ENCODE measurements at regions not wholly inside any gene's neighbourhood (a gene's known extent, or its start where the extent isn't known, plus 50 kb on each side); places are given as distances from the start of the nearest gene placed in this dataset.

DNA sequence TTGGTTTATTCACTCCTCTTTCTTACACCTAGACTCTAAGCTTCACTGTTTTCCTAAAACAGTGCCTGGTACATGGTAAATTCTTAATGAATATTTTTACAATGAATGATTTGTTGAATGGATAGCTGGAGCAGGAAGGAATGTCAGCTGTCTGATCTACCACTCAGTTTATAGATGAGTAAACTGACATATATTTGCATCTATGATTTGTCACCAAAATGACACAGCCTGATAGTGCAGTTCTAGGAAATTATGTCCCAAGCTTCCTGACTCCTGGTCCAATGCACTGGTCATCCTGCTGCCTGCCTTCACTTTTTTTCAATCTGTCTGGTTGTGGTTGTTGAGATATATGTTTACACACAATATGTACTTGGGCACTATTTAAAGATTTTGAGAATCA, 651.7 kb upstream of the WWC1 start:
- no peak for TF ChIP-seq ZFP3 (CRISPR knock-in tag; IDR thresholded peaks at IDR 0.05)
- no peak for TF ChIP-seq ZNF70 (CRISPR knock-in tag; IDR thresholded peaks at IDR 0.05)
- TF ChIP-seq CREB5 (CRISPR knock-in tag; IDR thresholded peaks at IDR 0.05; ENCODE audit: low read depth): no peak
- no peak for TF ChIP-seq OSR1 (CRISPR knock-in tag; IDR thresholded peaks at IDR 0.05)
- no peak for TF ChIP-seq ZNF8 (CRISPR knock-in tag; IDR thresholded peaks at IDR 0.05)
- TF ChIP-seq ZC3H10 (CRISPR knock-in tag; IDR thresholded peaks at IDR 0.05): no peak
- TF ChIP-seq, protein P1, sequence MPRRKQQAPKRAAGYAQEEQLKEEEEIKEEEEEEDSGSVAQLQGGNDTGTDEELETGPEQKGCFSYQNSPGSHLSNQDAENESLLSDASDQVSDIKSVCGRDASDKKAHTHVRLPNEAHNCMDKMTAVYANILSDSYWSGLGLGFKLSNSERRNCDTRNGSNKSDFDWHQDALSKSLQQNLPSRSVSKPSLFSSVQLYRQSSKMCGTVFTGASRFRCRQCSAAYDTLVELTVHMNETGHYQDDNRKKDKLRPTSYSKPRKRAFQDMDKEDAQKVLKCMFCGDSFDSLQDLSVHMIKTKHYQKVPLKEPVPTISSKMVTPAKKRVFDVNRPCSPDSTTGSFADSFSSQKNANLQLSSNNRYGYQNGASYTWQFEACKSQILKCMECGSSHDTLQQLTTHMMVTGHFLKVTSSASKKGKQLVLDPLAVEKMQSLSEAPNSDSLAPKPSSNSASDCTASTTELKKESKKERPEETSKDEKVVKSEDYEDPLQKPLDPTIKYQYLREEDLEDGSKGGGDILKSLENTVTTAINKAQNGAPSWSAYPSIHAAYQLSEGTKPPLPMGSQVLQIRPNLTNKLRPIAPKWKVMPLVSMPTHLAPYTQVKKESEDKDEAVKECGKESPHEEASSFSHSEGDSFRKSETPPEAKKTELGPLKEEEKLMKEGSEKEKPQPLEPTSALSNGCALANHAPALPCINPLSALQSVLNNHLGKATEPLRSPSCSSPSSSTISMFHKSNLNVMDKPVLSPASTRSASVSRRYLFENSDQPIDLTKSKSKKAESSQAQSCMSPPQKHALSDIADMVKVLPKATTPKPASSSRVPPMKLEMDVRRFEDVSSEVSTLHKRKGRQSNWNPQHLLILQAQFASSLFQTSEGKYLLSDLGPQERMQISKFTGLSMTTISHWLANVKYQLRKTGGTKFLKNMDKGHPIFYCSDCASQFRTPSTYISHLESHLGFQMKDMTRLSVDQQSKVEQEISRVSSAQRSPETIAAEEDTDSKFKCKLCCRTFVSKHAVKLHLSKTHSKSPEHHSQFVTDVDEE (CRISPR knock-in tag; IDR thresholded peaks at IDR 0.05): no peak
- TF ChIP-seq GLIS3 (CRISPR knock-in tag; IDR thresholded peaks at IDR 0.05): no peak
- TF ChIP-seq ARNTL (CRISPR knock-in tag; IDR thresholded peaks at IDR 0.05; ENCODE audit: borderline replicate concordance, low read depth): no peak
- TF ChIP-seq TOX (CRISPR knock-in tag; IDR thresholded peaks at IDR 0.05; ENCODE audit: borderline replicate concordance): no peak
- TF ChIP-seq RARB (CRISPR knock-in tag; IDR thresholded peaks at IDR 0.05): no peak
- TF ChIP-seq CSRNP3 (CRISPR knock-in tag; IDR thresholded peaks at IDR 0.05): no peak
- no peak; the same call in 1 of the 3 replicates for ATAC-seq

DNA sequence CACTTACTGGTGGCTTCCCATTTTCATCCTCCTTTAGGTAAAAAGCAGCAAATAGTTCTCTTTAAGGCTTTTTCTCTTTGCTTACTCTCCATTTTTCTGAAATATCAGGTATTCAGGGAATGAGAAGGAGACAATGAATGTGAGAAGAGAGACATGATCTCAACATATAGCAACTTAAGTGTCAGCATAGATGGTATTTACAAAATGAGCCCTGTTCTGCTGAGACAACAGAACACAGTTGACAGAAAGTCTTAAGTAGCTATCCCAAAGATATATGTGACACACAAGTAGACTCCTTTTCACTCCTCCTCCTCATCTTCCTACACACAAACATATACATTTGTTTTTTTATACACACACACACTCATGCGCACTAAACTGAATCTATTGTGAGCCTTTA, 649.3 kb upstream of the WWC1 start:
- TF ChIP-seq PATZ1 (CRISPR knock-in tag; IDR thresholded peaks at IDR 0.05; ENCODE audit: borderline replicate concordance) (no peak), RARB (CRISPR knock-in tag; IDR thresholded peaks at IDR 0.05) (no peak), ZNF70 (CRISPR knock-in tag; IDR thresholded peaks at IDR 0.05) (no peak), TOX (CRISPR knock-in tag; IDR thresholded peaks at IDR 0.05; ENCODE audit: borderline replicate concordance) (no peak), SNAI2 (CRISPR knock-in tag; IDR thresholded peaks at IDR 0.05) (no peak), GLIS3 (CRISPR knock-in tag; IDR thresholded peaks at IDR 0.05) (no peak), CREB5 (CRISPR knock-in tag; IDR thresholded peaks at IDR 0.05; ENCODE audit: low read depth) (no peak), ZFP30 (CRISPR knock-in tag; IDR thresholded peaks at IDR 0.05) (no peak), ZNF8 (CRISPR knock-in tag; IDR thresholded peaks at IDR 0.05) (no peak), ZNF565 (CRISPR knock-in tag; conservative IDR thresholded peaks at IDR 0.05; ENCODE audit: low read depth) (no peak), PPARA (CRISPR knock-in tag; IDR thresholded peaks at IDR 0.05; ENCODE audit: borderline replicate concordance) (no peak), ZC3H10 (CRISPR knock-in tag; IDR thresholded peaks at IDR 0.05) (no peak), ZFP3 (CRISPR knock-in tag; IDR thresholded peaks at IDR 0.05) (no peak), POU6F1 (CRISPR knock-in tag; IDR thresholded peaks at IDR 0.05; ENCODE audit: borderline replicate concordance, low read depth) (no peak), ARNTL (CRISPR knock-in tag; IDR thresholded peaks at IDR 0.05; ENCODE audit: borderline replicate concordance, low read depth) (no peak), OSR1 (CRISPR knock-in tag; IDR thresholded peaks at IDR 0.05) (no peak), BACH2 (CRISPR knock-in tag; IDR thresholded peaks at IDR 0.05; ENCODE audit: borderline replicate concordance) (no peak), ESRRG (CRISPR knock-in tag; IDR thresholded peaks at IDR 0.05) (no peak), CSRNP3 (CRISPR knock-in tag; IDR thresholded peaks at IDR 0.05) (no peak)
- TF ChIP-seq, protein P1 (CRISPR knock-in tag; IDR thresholded peaks at IDR 0.05): no peak
- ATAC-seq: no peak

Data from SK-N-SH treated with all-trans-retinoic acid at 6 μM for 48 hours (cell line).